HCT116 (cell line): ENCODE measurements at regions not wholly inside any gene's neighbourhood (a gene's known extent, or its start where the extent isn't known, plus 50 kb on each side); places are given as distances from the start of the nearest gene placed in this dataset.

Source experiments
- ATAC-seq: fragments of 200-7000 bp; cut with Tn5 transposase; 2 replicates; pipeline ENCODE4 v1.9.1; 2020; ENCODE audit warnings: mild to moderate bottlenecking, moderate library complexity
- BruUV-seq: library from RNA; stranded (reverse); fragments of 400-500 nt; replicated peaks from 2 replicates; lab custom pipeline; 2021; lab: Mats Ljungman, UMichigan
- CTCF ChIA-PET: fragments of 300-600 bp; sonication (Branson Sonifier 250); formaldehyde crosslinking; loops from one replicate; lab custom pipeline; 2021; ENCODE audit warnings: antibody characterized with exemption; lab: Charles Lee
- POLR2A ChIA-PET: fragments of 300-600, 350-600 bp; sonication (Branson Sonifier 250); formaldehyde crosslinking; loops from one replicate; lab custom pipeline; 2021; ENCODE audit warnings: antibody characterized with exemption; lab: Charles Lee
- RAD21 ChIA-PET, 2 experiments: fragments of 300-600 bp; sonication (Branson Sonifier 250); formaldehyde crosslinking; loops; one replicate each; lab custom pipeline; 2023; ENCODE audit warnings: low total read pairs in 2 of 2; ENCODE audit not compliant: uncharacterized antibody in 2 of 2, unreplicated experiment in 2 of 2, low non-redundant PET in 1 of 2; lab: Charles Lee
- DNase-seq: peaks from one replicate; pipeline ENCODE4 v3.0.0-alpha.2; 2010; ENCODE audit warnings: low read depth, low spot score
- H2AFZ ChIP-seq: fragments of 200-600 bp; shearing (Covaris generic), sonication (generic); 2 replicates; pipeline ENCODE4 v1.6.1; 2017; ENCODE audit warnings: low read depth, mixed run types, mixed read lengths, antibody characterized with exemption, low read length; ENCODE audit not compliant: poor library complexity, severe bottlenecking
- H3K27ac ChIP-seq: 2 replicates; pipeline ENCODE4 v1.5.1; 2012; ENCODE audit warnings: low read depth, low read length
- H3K27me3 ChIP-seq: fragments of 200-600 bp; sonication (generic); 2 replicates; pipeline ENCODE4 v1.6.1; 2016; ENCODE audit warnings: mixed run types, low read length, mixed read lengths; ENCODE audit not compliant: insufficient read depth
- H3K36me3 ChIP-seq, 2 experiments: fragments of 200-500 bp in 1 of 2; fragments of 200-600 bp in 1 of 2; sonication (Bioruptor generic) in 1 of 2; sonication (generic) in 1 of 2; 2 replicates each; pipeline versions ENCODE4 v1.5.1 to v1.6.1; 2014 to 2016; ENCODE audit warnings: low read length in 2 of 2, inconsistent platforms in 1 of 2, mixed read lengths in 1 of 2, mixed run types in 1 of 2; ENCODE audit not compliant: insufficient read depth in 2 of 2, control insufficient read depth in 1 of 2
- H3K4me1 ChIP-seq, 2 experiments: fragments of 200-600 bp in 1 of 2; sonication (generic) in 1 of 2; 2 replicates each; pipeline versions ENCODE4 v1.5.1 to v1.6.1; 2012 to 2017; ENCODE audit warnings: low read length in 2 of 2, inconsistent platforms in 1 of 2, mild to moderate bottlenecking in 1 of 2, mixed read lengths in 1 of 2, mixed run types in 1 of 2, moderate library complexity in 1 of 2; ENCODE audit not compliant: insufficient read depth in 2 of 2, control insufficient read depth in 1 of 2
- H3K4me2 ChIP-seq: fragments of 200-600 bp; sonication (generic); 2 replicates; pipeline ENCODE4 v1.6.1; 2017; ENCODE audit warnings: mixed run types, low read length, mixed read lengths
- H3K4me3 ChIP-seq, 2 experiments: fragments of 200-600 bp in 1 of 2; sonication (generic) in 1 of 2; replicated peaks in 1 of 2; 2 replicates each; pipeline ENCODE4 v1.5.1; 2011 to 2016; ENCODE audit warnings: low read length in 2 of 2, control low read depth in 1 of 2, low read depth in 1 of 2, mild to moderate bottlenecking in 1 of 2, mixed read lengths in 1 of 2, mixed run types in 1 of 2
- H3K79me2 ChIP-seq: fragments of 200-600 bp; sonication (generic); 2 replicates; pipeline ENCODE4 v1.6.1; 2017; ENCODE audit warnings: mild to moderate bottlenecking, mixed run types, low read length, moderate library complexity, mixed read lengths; ENCODE audit not compliant: insufficient read depth
- H3K9ac ChIP-seq: fragments of 200-600 bp; sonication (generic); 2 replicates; pipeline ENCODE4 v1.6.1; 2016; ENCODE audit warnings: low read length, mixed read lengths
- H3K9me2 ChIP-seq: fragments of 200-600 bp; sonication (generic), shearing (Covaris generic); 2 replicates; pipeline ENCODE4 v1.6.1; 2017; ENCODE audit warnings: mixed run types, mild to moderate bottlenecking, moderate library complexity; ENCODE audit not compliant: insufficient read depth
- H3K9me3 ChIP-seq, 2 experiments: fragments of 200-500 bp in 1 of 2; fragments of 200-600 bp in 1 of 2; sonication (Bioruptor generic) in 1 of 2; sonication (generic) in 1 of 2; 2 replicates each; pipeline ENCODE4 v1.6.1; 2014 to 2017; ENCODE audit warnings: low read length in 2 of 2, mixed read lengths in 2 of 2, inconsistent platforms in 1 of 2, low read depth in 1 of 2, mild to moderate bottlenecking in 1 of 2, mixed run types in 1 of 2, moderate library complexity in 1 of 2; ENCODE audit not compliant: control insufficient read depth in 1 of 2, insufficient read depth in 1 of 2
- H4K20me1 ChIP-seq: fragments of 200-600 bp; sonication (generic), shearing (Covaris generic); 2 replicates; pipeline ENCODE4 v1.6.1; 2017; ENCODE audit warnings: mixed run types, mild to moderate bottlenecking, moderate library complexity; ENCODE audit not compliant: insufficient read depth
- CBX3 ChIP-seq: IDR thresholded peaks from 2 replicates; pipeline ENCODE4 v1.6.1; 2012; ENCODE audit warnings: low read depth
- CEBPB ChIP-seq: IDR thresholded peaks from 2 replicates; pipeline ENCODE4 v1.6.1; 2012; ENCODE audit warnings: low read depth
- CTCF ChIP-seq, 3 experiments: fragments of 200-600 bp in 1 of 3; sonication (generic) in 1 of 3; IDR thresholded peaks in 2 of 3; conservative IDR thresholded peaks in 1 of 3; 2 replicates each; pipeline ENCODE4 v1.5.1; 2012 to 2017; ENCODE audit warnings: low read depth in 2 of 3, low read length in 2 of 3, antibody characterized with exemption in 1 of 3, borderline replicate concordance in 1 of 3, control low read depth in 1 of 3, mild to moderate bottlenecking in 1 of 3, mixed read lengths in 1 of 3, mixed run types in 1 of 3, moderate library complexity in 1 of 3; ENCODE audit not compliant: insufficient read depth in 1 of 3
- EGR1 ChIP-seq: IDR thresholded peaks from 2 replicates; pipeline ENCODE4 v1.6.1; 2012; ENCODE audit warnings: low read depth
- EZH2 ChIP-seq: fragments of 200-600 bp; sonication (generic); IDR thresholded peaks from 2 replicates; pipeline ENCODE4 v1.6.1; 2017; ENCODE audit warnings: antibody characterized with exemption, mixed run types
- EZH2phosphoT487 ChIP-seq: fragments of 200-600 bp; IDR thresholded peaks from 2 replicates; pipeline ENCODE4 v1.6.1; 2018; ENCODE audit warnings: antibody characterized with exemption, borderline replicate concordance
- FOSL1 ChIP-seq: IDR thresholded peaks from 2 replicates; pipeline ENCODE4 v1.6.1; 2012; ENCODE audit warnings: low read depth
- JUND ChIP-seq: IDR thresholded peaks from 2 replicates; pipeline ENCODE4 v1.6.1; 2012
- POLR2AphosphoS5 ChIP-seq: IDR thresholded peaks from 2 replicates; pipeline ENCODE4 v1.6.1; 2011; ENCODE audit warnings: mild to moderate bottlenecking, low read depth, low read length, moderate library complexity
- REST ChIP-seq: IDR thresholded peaks from 2 replicates; pipeline ENCODE4 v1.6.1; 2012; ENCODE audit warnings: low read depth
- SIN3A ChIP-seq: IDR thresholded peaks from 2 replicates; pipeline ENCODE4 v1.6.1; 2012; ENCODE audit warnings: low read depth
- SP1 ChIP-seq: IDR thresholded peaks from 2 replicates; pipeline ENCODE4 v1.6.1; 2012; ENCODE audit warnings: low read depth
- TCF7L2 ChIP-seq: IDR thresholded peaks from 2 replicates; pipeline ENCODE4 v1.7.0; 2011; ENCODE audit warnings: borderline replicate concordance, inconsistent platforms; ENCODE audit not compliant: insufficient read depth, insufficient read length; ENCODE audit errors: extremely low read depth
- ZFX ChIP-seq: fragments of 450-650 bp; IDR thresholded peaks from 2 replicates; pipeline ENCODE4 v1.6.1; 2017
- ZNF274 ChIP-seq: fragments of 200-500 bp; sonication (Bioruptor generic); IDR thresholded peaks from 2 replicates; pipeline ENCODE4 v1.6.1; 2014; ENCODE audit warnings: mild to moderate bottlenecking, low read depth, low read length, inconsistent platforms
- intact Hi-C: fragments of 100-400 bp; cut with micrococcal nuclease; formaldehyde crosslinking; loops from 2 replicates; pipeline ENCODE4 v1.10.0; 2022
- TF ChIP-seq, protein P1 (sequence below): IDR thresholded peaks from 2 replicates; pipeline ENCODE4 v1.6.1; 2012
- TF ChIP-seq, protein P2 (sequence below): IDR thresholded peaks from 2 replicates; pipeline ENCODE4 v1.6.1; 2012

DNA sequence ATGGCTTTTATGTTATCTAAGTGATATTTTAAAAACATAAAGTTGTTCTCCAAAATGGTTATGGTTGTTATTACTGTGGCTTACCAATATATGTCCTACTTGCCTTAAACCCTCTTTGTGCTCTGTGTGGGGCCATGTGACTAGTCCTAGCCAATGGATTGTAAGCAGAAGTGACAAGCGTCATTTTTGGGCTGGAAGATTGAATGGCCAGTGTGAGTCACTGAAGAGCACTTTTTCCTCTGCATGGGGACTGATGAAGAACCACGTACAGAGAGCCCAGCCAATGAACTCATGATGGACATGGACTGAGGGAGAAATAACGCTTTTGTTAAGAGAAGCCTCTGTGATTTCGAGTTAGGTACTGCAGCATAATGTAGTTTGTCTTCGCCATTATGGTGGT, 332.7 kb downstream of the EDEM1 start:
- ChIA-PET RAD21 (no interaction called here), POLR2A (no interaction called here), CTCF (no interaction called here)
- no peak overlapping the region for H2AFZ ChIP-seq
- no peaks in the 10 kb centered on the region for H3K9me3 ChIP-seq
- H3K9ac ChIP-seq, result no peak overlapping the region
- no peaks in the 10 kb centered on the region for H3K79me2 ChIP-seq
- no peaks in the 10 kb centered on the region for H3K9me2 ChIP-seq
- TF ChIP-seq EGR1, result no peak
- TF ChIP-seq ZFX, result no peak
- TF ChIP-seq, protein P1, sequence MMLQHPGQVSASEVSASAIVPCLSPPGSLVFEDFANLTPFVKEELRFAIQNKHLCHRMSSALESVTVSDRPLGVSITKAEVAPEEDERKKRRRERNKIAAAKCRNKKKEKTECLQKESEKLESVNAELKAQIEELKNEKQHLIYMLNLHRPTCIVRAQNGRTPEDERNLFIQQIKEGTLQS, result no peak
- TF ChIP-seq CBX3, result no peak
- no peak for TF ChIP-seq SIN3A
- TF ChIP-seq EZH2, result no peak
- TF ChIP-seq, protein P2, sequence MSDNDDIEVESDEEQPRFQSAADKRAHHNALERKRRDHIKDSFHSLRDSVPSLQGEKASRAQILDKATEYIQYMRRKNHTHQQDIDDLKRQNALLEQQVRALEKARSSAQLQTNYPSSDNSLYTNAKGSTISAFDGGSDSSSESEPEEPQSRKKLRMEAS, result no peak
- H3K36me3 ChIP-seq, result no peaks in the 10 kb centered on the region
- peak; percentile 83 for ATAC-seq
- BruUV-seq, result no TSS peak
- no peaks in the 10 kb centered on the region for H3K27me3 ChIP-seq
- no peak overlapping the region for H3K27ac ChIP-seq
- intact Hi-C loops, result no loop called here
- no peaks in the 10 kb centered on the region for H3K4me1 ChIP-seq
- no peak overlapping the region for H3K4me3 ChIP-seq
- peak; percentile 34 for DNase-seq
- H4K20me1 ChIP-seq, result no peaks in the 10 kb centered on the region
- no peak overlapping the region for H3K4me2 ChIP-seq

- Histone ChIP-seq H3K9ac (no peak overlapping the region), H3K27me3 (no peaks in the 10 kb centered on the region), H3K9me2 (no peaks in the 10 kb centered on the region), H3K36me3 (no peaks in the 10 kb centered on the region), H4K20me1 (no peaks in the 10 kb centered on the region), H3K4me3 (no peak overlapping the region), H3K27ac (no peak overlapping the region), H3K79me2 (no peaks in the 10 kb centered on the region), H2AFZ (no peak overlapping the region), H3K4me1 (no peaks in the 10 kb centered on the region), H3K9me3 (no peaks in the 10 kb centered on the region), H3K4me2 (no peak overlapping the region)
- ATAC-seq (no peak), DNase-seq (no peak)
- intact Hi-C loops, result no loop called here
- CTCF ChIA-PET, result no interaction called here
- BruUV-seq, result no TSS peak
- RAD21 ChIA-PET, result no interaction called here
- POLR2A ChIA-PET, result no interaction called here
- TF ChIP-seq SIN3A (no peak), EZH2phosphoT487 (no peak), EZH2 (no peak), TCF7L2 (no peak), SP1 (no peak), CTCF (IDR thresholded peaks at IDR 0.05 in 2 of 3, conservative IDR thresholded peaks at IDR 0.05 in 1 of 3; ENCODE audit: borderline replicate concordance in 1 of 3, insufficient read depth in 1 of 3, low read depth in 2 of 3, low read length in 2 of 3) (no peak), REST (no peak), CEBPB (no peak), JUND (no peak), ZNF274 (no peak), FOSL1 (no peak), POLR2AphosphoS5 (no peak)
- TF ChIP-seq, protein P2, result no peak
These were observed 335.6 kb downstream of the EDEM1 start for GRCh38 chr3:5523125-5523524.
